Adipocyte (in vitro differentiated cells): ENCODE measurements at regions not wholly inside any gene's neighbourhood (a gene's known extent, or its start where the extent isn't known, plus 50 kb on each side); places are given as distances from the start of the nearest gene placed in this dataset.

ENCODE experiments used
- DNase-seq: peaks from one replicate; pipeline ENCODE4 v3.0.0-alpha.2; 2015; ENCODE audit warnings: low read depth
- H3K27me3 ChIP-seq: replicated peaks from 2 replicates; pipeline ENCODE4 v1.7.0; 2013; ENCODE audit warnings: mild to moderate bottlenecking, low read length, moderate library complexity; ENCODE audit not compliant: control insufficient read depth, insufficient read depth
- H3K36me3 ChIP-seq: 2 replicates; pipeline ENCODE4 v1.7.0; 2013; ENCODE audit warnings: low read length, mild to moderate bottlenecking, moderate library complexity; ENCODE audit not compliant: control insufficient read depth, insufficient read depth, severe bottlenecking
- H3K4me1 ChIP-seq: 2 replicates; pipeline ENCODE4 v1.7.0; 2013; ENCODE audit warnings: mild to moderate bottlenecking, low read length, moderate library complexity; ENCODE audit not compliant: control insufficient read depth, insufficient read depth
- H3K4me3 ChIP-seq: 2 replicates; pipeline ENCODE4 v1.7.0; 2013; ENCODE audit warnings: mild to moderate bottlenecking, low read length, moderate library complexity
- H3K9ac ChIP-seq: 2 replicates; pipeline ENCODE4 v1.7.0; 2013; ENCODE audit warnings: mild to moderate bottlenecking, low read length, moderate library complexity
- H3K9me3 ChIP-seq: 2 replicates; pipeline ENCODE4 v1.7.0; 2013; ENCODE audit warnings: mild to moderate bottlenecking, low read length, moderate library complexity; ENCODE audit not compliant: control insufficient read depth

- H3K36me3 ChIP-seq, result no peaks in the 10 kb centered on the region
- H3K9me3 ChIP-seq, result no peaks in the 10 kb centered on the region
- H3K27me3 ChIP-seq, result no peaks in the 10 kb centered on the region
- H3K4me1 ChIP-seq, result no peaks in the 10 kb centered on the region
- no peak overlapping the region for H3K4me3 ChIP-seq
- H3K9ac ChIP-seq, result no peak overlapping the region
- no peak for DNase-seq
Measured at GRCh38 chr9:82555431-82556051, 507.4 kb downstream of the RASEF start.

- H3K9ac ChIP-seq, result no peak overlapping the region
- H3K36me3 ChIP-seq, result no peaks in the 10 kb centered on the region
- no peaks in the 10 kb centered on the region for H3K27me3 ChIP-seq
- H3K9me3 ChIP-seq, result no peaks in the 10 kb centered on the region
- DNase-seq, result no peak
- H3K4me3 ChIP-seq, result no peak overlapping the region
- no peaks in the 10 kb centered on the region for H3K4me1 ChIP-seq
Measured at GRCh38 chr9:82558346-82558745, 504.6 kb downstream of the RASEF start.

DNA sequence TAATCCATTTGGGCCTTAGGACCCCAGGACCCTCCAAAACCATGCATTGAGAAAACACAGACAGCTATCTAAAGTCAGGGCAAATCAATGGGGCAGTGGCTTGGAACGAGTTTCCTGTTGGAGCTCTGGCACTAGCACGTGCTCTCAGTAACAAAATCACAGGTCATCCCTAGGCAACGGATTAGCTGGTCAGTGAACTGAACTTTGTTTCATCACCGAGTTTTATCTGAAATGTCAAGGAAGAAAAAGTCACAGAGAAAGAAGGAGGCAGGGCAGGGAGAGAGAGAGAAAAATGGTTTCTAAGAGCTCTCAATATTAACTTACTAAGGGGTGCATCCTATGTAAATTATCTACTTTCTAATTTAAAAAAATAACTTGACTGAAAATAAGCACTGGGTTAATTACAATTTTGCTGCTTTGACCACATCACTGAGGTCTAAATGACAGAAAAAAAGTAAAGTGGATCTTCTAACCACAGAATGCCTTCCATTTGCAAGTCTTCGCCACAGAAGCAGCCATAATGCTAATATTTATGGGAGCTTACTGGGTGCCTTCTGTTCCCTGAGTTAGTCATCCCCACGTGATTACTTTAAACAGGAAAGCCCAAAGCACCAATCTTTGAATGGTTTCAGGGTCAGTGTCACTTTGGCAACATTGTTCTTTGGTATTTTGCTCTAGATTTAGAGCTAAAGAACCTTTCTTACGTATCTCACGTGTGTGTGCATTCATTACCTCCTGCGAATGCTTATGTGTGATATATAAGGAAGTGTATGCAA is 503.9 kb downstream of the RASEF start:
- DNase-seq, result no peak

GRCh38 chr9:82560036-82560435 is 502.9 kb downstream of the RASEF start:
- H3K4me3 ChIP-seq, result no peak overlapping the region

More for the DNA sequence above, 503.9 kb downstream of the RASEF start:
- H3K9ac ChIP-seq, result no peak overlapping the region
- no peaks in the 10 kb centered on the region for H3K27me3 ChIP-seq
- H3K36me3 ChIP-seq, result no peaks in the 10 kb centered on the region
- H3K4me1 ChIP-seq, result no peaks in the 10 kb centered on the region
- no peak overlapping the region for H3K4me3 ChIP-seq
- H3K9me3 ChIP-seq, result no peaks in the 10 kb centered on the region

GRCh38 chr9:82560457-82560904 is 502.5 kb downstream of the RASEF start:
- H3K27me3 ChIP-seq, result no peaks in the 10 kb centered on the region
- H3K4me1 ChIP-seq, result no peaks in the 10 kb centered on the region
- no peak overlapping the region for H3K4me3 ChIP-seq
- no peak for DNase-seq
- H3K9ac ChIP-seq, result no peak overlapping the region
- no peaks in the 10 kb centered on the region for H3K36me3 ChIP-seq
- no peaks in the 10 kb centered on the region for H3K9me3 ChIP-seq

More at GRCh38 chr9:82560036-82560435, 502.9 kb downstream of the RASEF start:
- no peaks in the 10 kb centered on the region for H3K4me1 ChIP-seq
- H3K9me3 ChIP-seq, result no peaks in the 10 kb centered on the region
- H3K9ac ChIP-seq, result no peak overlapping the region
- no peak for DNase-seq
- no peaks in the 10 kb centered on the region for H3K36me3 ChIP-seq
- H3K27me3 ChIP-seq, result no peaks in the 10 kb centered on the region

DNA sequence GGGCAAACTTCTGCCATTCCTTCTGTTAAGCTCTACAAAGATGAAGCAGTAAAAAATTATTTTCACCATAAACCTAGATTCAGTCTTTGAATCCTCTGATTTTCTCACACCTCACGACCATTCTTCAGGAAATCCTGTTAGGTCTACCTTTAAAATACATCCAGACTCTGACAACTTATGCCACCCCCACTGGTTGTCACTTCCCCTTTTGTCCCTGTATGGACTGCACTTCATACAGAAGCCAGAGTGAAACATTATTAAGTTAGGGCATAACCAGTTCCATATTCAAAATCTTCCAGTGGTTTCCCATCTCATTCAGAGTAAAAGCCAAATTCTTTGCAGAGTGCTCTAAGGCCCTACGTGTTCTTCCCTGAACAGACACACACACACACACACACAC is 499.8 kb downstream of the RASEF start:
- no peak for DNase-seq
- no peaks in the 10 kb centered on the region for H3K4me1 ChIP-seq
- H3K36me3 ChIP-seq, result no peaks in the 10 kb centered on the region
- no peaks in the 10 kb centered on the region for H3K9me3 ChIP-seq
- H3K4me3 ChIP-seq, result no peak overlapping the region
- no peak overlapping the region for H3K9ac ChIP-seq
- H3K27me3 ChIP-seq, result no peaks in the 10 kb centered on the region

- no peak for DNase-seq
- H3K36me3 ChIP-seq, result no peaks in the 10 kb centered on the region
- no peaks in the 10 kb centered on the region for H3K9me3 ChIP-seq
Measured at GRCh38 chr9:82563841-82564240, 499.1 kb downstream of the RASEF start.

DNA sequence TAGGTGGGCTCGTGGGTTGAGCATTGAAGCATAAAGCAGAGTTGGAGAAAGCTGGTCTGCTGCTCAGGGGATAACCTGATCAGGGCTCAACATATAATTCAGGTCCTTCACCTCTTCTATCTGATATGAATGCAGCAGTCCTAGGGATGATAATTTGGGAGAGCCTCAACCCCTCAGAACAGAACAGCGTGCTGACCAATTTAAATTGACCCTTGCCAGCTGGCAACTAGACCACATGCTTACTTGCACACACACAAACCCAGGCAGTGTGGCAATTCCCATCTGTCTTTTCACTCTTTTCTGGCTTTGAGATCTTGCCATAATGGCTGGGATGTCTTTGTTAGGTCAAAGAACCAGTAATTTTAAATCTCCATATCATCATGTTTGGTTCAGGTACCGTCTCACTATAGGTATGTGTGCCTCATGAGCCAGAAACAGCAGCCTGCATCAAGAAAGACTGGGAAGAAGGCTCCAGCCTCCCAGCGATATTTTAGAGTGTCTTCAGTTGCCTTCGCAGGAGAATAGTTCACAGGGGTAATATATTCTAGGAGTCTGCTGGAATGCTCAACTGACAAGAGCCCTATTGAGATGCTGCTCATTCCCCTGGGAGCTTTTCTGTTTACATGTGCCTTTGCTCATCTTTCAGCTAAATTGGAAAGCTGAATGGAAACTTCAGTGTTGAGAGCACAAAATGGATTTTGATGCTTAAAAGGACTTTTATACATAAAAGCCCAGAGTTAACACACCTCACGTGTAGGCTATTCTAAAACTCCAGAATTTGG is 497.6 kb downstream of the RASEF start:
- Histone ChIP-seq H3K9me3 (no peaks in the 10 kb centered on the region), H3K4me1 (no peaks in the 10 kb centered on the region), H3K4me3 (no peak overlapping the region), H3K27me3 (no peaks in the 10 kb centered on the region), H3K9ac (no peak overlapping the region), H3K36me3 (no peaks in the 10 kb centered on the region)
- no peak for DNase-seq

More at GRCh38 chr9:82563841-82564240, 499.1 kb downstream of the RASEF start:
- Histone ChIP-seq H3K27me3 (no peaks in the 10 kb centered on the region), H3K4me1 (no peaks in the 10 kb centered on the region), H3K9ac (no peak overlapping the region), H3K4me3 (no peak overlapping the region)

DNA sequence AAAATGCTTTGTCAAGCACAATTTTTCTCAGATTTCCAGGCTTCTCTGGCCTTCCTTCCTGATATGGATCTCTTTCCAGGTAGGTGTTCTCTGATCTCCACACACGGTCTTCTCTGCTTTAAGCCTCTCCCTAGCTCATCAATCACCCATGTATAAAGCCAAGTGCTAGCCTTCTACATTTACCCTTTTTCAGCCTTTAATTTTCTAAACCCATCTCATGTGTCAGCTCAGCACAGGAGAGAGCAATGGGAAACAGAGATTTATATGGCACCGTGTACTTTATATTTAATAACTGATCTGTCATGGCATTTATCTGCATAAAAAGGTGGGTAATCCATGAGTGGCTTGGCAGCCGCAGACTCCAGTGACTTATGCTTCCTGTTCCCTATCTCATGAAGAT is 495.0 kb downstream of the RASEF start:
- H3K36me3 ChIP-seq, result no peaks in the 10 kb centered on the region
- H3K27me3 ChIP-seq, result no peaks in the 10 kb centered on the region
- H3K4me3 ChIP-seq, result no peak overlapping the region
- no peak for DNase-seq
- H3K9me3 ChIP-seq, result no peaks in the 10 kb centered on the region
- H3K9ac ChIP-seq, result no peak overlapping the region
- H3K4me1 ChIP-seq, result no peaks in the 10 kb centered on the region

- H3K27me3 ChIP-seq, result no peaks in the 10 kb centered on the region
- no peak overlapping the region for H3K9ac ChIP-seq
- no peaks in the 10 kb centered on the region for H3K4me1 ChIP-seq
- no peaks in the 10 kb centered on the region for H3K36me3 ChIP-seq
- H3K4me3 ChIP-seq, result no peak overlapping the region
- peaks cover 9% of the 10 kb centered on the region for H3K9me3 ChIP-seq
- no peak for DNase-seq
Measured at GRCh38 chr9:82570226-82570625, 492.7 kb downstream of the RASEF start.

DNA sequence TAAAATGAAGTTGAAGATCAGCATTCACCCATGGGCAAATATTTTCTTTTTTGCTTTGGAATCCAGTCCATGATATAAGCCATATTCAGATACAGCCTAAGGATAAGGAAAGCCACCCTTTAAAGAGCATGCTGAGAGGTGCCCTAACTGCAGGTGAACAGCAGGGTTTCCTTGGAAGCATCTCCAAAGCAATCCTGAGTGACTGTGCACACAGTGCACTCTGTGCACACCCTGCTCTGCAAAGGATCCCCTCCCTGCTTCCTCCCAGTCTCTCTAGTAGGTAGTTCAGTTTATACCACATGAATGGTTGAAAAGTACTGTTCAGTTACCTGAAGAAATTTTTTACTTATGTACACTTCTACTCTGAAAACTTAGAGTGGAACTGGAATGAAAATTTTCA is 491.4 kb downstream of the RASEF start:
- H3K9me3 ChIP-seq, result peaks cover 16% of the 10 kb centered on the region
- H3K9ac ChIP-seq, result no peak overlapping the region
- H3K27me3 ChIP-seq, result no peaks in the 10 kb centered on the region
- no peaks in the 10 kb centered on the region for H3K36me3 ChIP-seq
- H3K4me3 ChIP-seq, result no peak overlapping the region
- no peaks in the 10 kb centered on the region for H3K4me1 ChIP-seq
- DNase-seq, result no peak
